Esophagus muscularis mucosa (tissue), 3 donors: ENCODE measurements at regions not wholly inside any gene's neighbourhood (a gene's known extent, or its start where the extent isn't known, plus 50 kb on each side); places are given as distances from the start of the nearest gene placed in this dataset.

ENCODE experiments used
- POLR2A ChIP-seq: fragments of 450-650 bp; IDR thresholded peaks from one replicate; pipeline ENCODE4 v1.6.1; 2017; ENCODE audit warnings: antibody characterized with exemption, moderate library complexity, mild to moderate bottlenecking, low read depth
- TF ChIP-seq, protein P1 (sequence below), 3 experiments: fragments of 200-600 bp in 2 of 3; fragments of 450-650 bp in 1 of 3; sonication (generic) in 2 of 3; IDR thresholded peaks; one replicate each; pipeline ENCODE4 v1.5.1; 2017 to 2019; ENCODE audit warnings: antibody characterized with exemption in 3 of 3, mild to moderate bottlenecking in 2 of 3, moderate library complexity in 1 of 3

DNA sequence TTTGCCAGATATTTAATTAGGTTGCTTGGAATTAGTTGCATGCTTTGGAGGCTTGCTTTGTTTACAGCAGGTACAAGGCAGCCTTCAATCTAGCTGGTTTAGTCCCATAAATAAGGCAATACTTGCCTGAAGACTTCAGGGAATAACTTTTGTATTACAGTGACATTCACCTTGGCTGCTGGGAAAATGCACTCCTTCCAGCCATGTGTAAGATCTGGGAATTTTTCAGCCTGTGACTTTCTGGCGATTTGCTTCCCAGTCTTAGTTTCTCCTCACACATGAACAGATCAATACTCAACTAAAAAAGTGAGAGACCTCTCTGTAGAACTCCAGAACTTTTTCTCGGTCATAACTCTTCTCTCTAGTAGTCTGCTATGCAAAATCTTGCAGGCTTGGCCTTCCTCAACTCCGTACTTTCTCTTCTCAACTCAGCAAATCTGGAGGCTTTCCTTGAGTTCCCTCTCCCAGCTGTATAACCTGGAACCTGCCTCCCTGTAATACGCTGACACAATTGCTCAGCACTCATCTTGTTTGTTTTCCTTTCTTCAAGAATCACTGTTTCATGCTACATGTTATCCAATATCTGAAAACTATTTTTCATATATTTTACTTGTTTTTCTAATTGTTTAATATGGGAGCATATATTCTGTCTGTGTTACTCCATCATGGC is 173.0 kb downstream of the MSX2 start:
- TF ChIP-seq, protein P1, sequence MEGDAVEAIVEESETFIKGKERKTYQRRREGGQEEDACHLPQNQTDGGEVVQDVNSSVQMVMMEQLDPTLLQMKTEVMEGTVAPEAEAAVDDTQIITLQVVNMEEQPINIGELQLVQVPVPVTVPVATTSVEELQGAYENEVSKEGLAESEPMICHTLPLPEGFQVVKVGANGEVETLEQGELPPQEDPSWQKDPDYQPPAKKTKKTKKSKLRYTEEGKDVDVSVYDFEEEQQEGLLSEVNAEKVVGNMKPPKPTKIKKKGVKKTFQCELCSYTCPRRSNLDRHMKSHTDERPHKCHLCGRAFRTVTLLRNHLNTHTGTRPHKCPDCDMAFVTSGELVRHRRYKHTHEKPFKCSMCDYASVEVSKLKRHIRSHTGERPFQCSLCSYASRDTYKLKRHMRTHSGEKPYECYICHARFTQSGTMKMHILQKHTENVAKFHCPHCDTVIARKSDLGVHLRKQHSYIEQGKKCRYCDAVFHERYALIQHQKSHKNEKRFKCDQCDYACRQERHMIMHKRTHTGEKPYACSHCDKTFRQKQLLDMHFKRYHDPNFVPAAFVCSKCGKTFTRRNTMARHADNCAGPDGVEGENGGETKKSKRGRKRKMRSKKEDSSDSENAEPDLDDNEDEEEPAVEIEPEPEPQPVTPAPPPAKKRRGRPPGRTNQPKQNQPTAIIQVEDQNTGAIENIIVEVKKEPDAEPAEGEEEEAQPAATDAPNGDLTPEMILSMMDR (IDR thresholded peaks at IDR 0.05), result no peak
- no peak for TF ChIP-seq POLR2A
